ENCODE measurements at regions not wholly inside any gene's neighbourhood (a gene's known extent, or its start where the extent isn't known, plus 50 kb on each side); places are given as distances from the start of the nearest gene placed in this dataset.

DNA sequence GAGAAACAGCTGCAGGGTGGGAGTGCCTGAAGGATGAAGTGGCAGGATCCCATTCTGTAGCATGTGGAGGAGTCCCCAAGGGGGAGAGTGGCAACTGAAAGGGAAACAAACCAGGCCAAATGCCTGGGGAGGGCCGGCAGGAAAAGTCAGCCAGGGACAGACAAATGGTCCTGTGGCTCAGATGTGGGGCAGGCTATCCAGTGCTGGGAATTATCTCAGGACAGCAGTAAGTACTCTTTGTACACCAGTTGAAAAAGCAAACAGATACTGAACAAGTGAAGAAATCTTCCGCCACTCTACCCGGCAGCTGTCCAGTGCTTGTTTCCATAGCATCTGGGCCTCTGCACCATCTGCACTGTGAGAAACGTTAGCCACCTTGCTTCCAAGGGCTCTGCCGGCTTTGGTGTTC lies 408.9 kb downstream of the LRATD1 start:
- Histone ChIP-seq H3K36me3 (ENCODE audit: control insufficient read depth, insufficient read depth, low read length) (no peaks in the 10 kb centered on the region), H3K9me3 (ENCODE audit: control insufficient read depth, insufficient read depth, low read depth, low read length) (no peaks in the 10 kb centered on the region), H3K27me3 (ENCODE audit: control insufficient read depth, insufficient read depth, low read length) (no peaks in the 10 kb centered on the region), H3K4me1 (ENCODE audit: control insufficient read depth, insufficient read depth, low read length) (no peaks in the 10 kb centered on the region), H3K27ac (ENCODE audit: low read length) (no peak overlapping the region), H3K4me3 (ENCODE audit: low read depth in 2 of 2, low read length in 2 of 2) (no peak overlapping the region)
- TF ChIP-seq TCF7L2 (IDR thresholded peaks at IDR 0.05; ENCODE audit: low read depth, low read length) (no peak), SIN3A (IDR thresholded peaks at IDR 0.05; ENCODE audit: borderline replicate concordance, insufficient read depth, low read depth, low read length) (no peak), POLR2AphosphoS5 (IDR thresholded peaks at IDR 0.05; ENCODE audit: low read depth, low read length) (no peak)
- TF ChIP-seq, protein P1, sequence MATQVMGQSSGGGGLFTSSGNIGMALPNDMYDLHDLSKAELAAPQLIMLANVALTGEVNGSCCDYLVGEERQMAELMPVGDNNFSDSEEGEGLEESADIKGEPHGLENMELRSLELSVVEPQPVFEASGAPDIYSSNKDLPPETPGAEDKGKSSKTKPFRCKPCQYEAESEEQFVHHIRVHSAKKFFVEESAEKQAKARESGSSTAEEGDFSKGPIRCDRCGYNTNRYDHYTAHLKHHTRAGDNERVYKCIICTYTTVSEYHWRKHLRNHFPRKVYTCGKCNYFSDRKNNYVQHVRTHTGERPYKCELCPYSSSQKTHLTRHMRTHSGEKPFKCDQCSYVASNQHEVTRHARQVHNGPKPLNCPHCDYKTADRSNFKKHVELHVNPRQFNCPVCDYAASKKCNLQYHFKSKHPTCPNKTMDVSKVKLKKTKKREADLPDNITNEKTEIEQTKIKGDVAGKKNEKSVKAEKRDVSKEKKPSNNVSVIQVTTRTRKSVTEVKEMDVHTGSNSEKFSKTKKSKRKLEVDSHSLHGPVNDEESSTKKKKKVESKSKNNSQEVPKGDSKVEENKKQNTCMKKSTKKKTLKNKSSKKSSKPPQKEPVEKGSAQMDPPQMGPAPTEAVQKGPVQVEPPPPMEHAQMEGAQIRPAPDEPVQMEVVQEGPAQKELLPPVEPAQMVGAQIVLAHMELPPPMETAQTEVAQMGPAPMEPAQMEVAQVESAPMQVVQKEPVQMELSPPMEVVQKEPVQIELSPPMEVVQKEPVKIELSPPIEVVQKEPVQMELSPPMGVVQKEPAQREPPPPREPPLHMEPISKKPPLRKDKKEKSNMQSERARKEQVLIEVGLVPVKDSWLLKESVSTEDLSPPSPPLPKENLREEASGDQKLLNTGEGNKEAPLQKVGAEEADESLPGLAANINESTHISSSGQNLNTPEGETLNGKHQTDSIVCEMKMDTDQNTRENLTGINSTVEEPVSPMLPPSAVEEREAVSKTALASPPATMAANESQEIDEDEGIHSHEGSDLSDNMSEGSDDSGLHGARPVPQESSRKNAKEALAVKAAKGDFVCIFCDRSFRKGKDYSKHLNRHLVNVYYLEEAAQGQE (IDR thresholded peaks at IDR 0.05; ENCODE audit: insufficient read depth in 1 of 2, low read depth in 2 of 2, low read length in 1 of 2), result no peak
- TF ChIP-seq, protein P2, sequence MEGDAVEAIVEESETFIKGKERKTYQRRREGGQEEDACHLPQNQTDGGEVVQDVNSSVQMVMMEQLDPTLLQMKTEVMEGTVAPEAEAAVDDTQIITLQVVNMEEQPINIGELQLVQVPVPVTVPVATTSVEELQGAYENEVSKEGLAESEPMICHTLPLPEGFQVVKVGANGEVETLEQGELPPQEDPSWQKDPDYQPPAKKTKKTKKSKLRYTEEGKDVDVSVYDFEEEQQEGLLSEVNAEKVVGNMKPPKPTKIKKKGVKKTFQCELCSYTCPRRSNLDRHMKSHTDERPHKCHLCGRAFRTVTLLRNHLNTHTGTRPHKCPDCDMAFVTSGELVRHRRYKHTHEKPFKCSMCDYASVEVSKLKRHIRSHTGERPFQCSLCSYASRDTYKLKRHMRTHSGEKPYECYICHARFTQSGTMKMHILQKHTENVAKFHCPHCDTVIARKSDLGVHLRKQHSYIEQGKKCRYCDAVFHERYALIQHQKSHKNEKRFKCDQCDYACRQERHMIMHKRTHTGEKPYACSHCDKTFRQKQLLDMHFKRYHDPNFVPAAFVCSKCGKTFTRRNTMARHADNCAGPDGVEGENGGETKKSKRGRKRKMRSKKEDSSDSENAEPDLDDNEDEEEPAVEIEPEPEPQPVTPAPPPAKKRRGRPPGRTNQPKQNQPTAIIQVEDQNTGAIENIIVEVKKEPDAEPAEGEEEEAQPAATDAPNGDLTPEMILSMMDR (IDR thresholded peaks at IDR 0.05), result no peak
- intact Hi-C loops (cut with micrococcal nuclease; ENCODE audit: unreplicated experiment) (no loop called here), in situ Hi-C loops (cut with HindIII; ENCODE audit: low pct_unique_long_range_greater_than_20kb, low sequenced_read_pairs) (no loop called here)
- no TSS peak for BruUV-seq (replicated peaks)
- ChIA-PET CTCF (no interaction called here), POLR2A (no interaction called here)
- DNase-seq (ENCODE audit: low read depth, low spot score), result no peak
- ATAC-seq, result no peak

DNA sequence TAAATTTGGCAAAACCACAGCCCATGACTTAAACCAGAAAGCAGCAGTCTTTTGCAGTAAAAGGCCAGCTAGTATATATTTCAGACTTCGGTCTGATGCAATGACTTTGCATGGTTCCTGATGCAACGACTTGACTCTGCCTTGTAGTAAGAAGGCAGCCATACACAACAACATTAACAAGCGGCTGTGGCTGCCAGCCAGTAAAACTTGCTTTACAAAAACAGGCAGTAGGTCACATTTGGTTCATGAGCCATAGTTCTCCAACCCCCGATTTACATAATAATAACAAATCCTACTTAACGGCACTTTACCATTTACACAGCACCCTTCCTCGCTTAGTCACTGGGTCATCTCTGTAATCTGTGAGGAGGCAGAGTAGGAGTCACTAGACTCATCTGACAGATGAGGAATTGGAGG lies 410.3 kb downstream of the LRATD1 start:
- CTCF ChIA-PET, result no interaction called here
- TF ChIP-seq POLR2AphosphoS5 (IDR thresholded peaks at IDR 0.05; ENCODE audit: low read depth, low read length) (no peak), SIN3A (IDR thresholded peaks at IDR 0.05; ENCODE audit: borderline replicate concordance, insufficient read depth, low read depth, low read length) (no peak), TCF7L2 (IDR thresholded peaks at IDR 0.05; ENCODE audit: low read depth, low read length) (no peak)
- TF ChIP-seq, protein P2 (IDR thresholded peaks at IDR 0.05), result no peak
- TF ChIP-seq, protein P1 (IDR thresholded peaks at IDR 0.05; ENCODE audit: insufficient read depth in 1 of 2, low read depth in 2 of 2, low read length in 1 of 2), result no peak
- H3K4me1 ChIP-seq (ENCODE audit: control insufficient read depth, insufficient read depth, low read length), result no peaks in the 10 kb centered on the region
- BruUV-seq (replicated peaks), result no TSS peak
- intact Hi-C loops (cut with micrococcal nuclease; ENCODE audit: unreplicated experiment) (no loop called here), in situ Hi-C loops (cut with HindIII; ENCODE audit: low pct_unique_long_range_greater_than_20kb, low sequenced_read_pairs) (no loop called here)
- ATAC-seq (no peak), DNase-seq (ENCODE audit: low read depth, low spot score) (no peak)
- POLR2A ChIA-PET, result no interaction called here
- H3K36me3 ChIP-seq (ENCODE audit: control insufficient read depth, insufficient read depth, low read length), result no peaks in the 10 kb centered on the region
- no peaks in the 10 kb centered on the region for H3K9me3 ChIP-seq (ENCODE audit: control insufficient read depth, insufficient read depth, low read depth, low read length)
- H3K27ac ChIP-seq (ENCODE audit: low read length), result no peak overlapping the region
- no peak overlapping the region for H3K4me3 ChIP-seq (ENCODE audit: low read depth in 2 of 2, low read length in 2 of 2)
- no peaks in the 10 kb centered on the region for H3K27me3 ChIP-seq (ENCODE audit: control insufficient read depth, insufficient read depth, low read length)

All from Panc1 (cell line).